ENCODE measurements at regions not wholly inside any gene's neighbourhood (a gene's known extent, or its start where the extent isn't known, plus 50 kb on each side); places are given as distances from the start of the nearest gene placed in this dataset.

- DNase-seq = no peak
Observed at GRCh38 chr15:62758126-62758951, 284.2 kb upstream of the TPM1 start.

DNA sequence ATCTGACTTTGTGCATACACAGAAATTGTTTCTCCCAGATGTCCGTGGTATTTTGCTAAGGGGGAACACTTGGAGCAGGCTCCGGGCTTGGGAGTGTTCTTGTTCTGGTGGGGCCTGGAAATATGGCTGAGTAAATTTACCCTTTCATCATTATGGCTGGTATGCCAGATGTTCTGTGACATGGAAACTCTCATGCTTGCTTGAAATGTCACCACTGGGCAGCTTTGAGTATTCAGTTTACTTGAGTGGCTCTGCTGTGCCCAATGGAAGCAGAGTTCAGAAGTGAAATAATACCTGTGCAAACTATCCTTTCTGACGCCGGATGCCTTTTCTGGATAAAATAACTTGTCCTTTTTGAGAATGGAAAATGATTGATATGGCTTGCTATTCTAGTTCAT is 283.6 kb upstream of the TPM1 start:
- DNase-seq = no peak

GRCh38 chr15:62760538-62760937 is 282.0 kb upstream of the TPM1 start:
- DNase-seq = no peak

DNA sequence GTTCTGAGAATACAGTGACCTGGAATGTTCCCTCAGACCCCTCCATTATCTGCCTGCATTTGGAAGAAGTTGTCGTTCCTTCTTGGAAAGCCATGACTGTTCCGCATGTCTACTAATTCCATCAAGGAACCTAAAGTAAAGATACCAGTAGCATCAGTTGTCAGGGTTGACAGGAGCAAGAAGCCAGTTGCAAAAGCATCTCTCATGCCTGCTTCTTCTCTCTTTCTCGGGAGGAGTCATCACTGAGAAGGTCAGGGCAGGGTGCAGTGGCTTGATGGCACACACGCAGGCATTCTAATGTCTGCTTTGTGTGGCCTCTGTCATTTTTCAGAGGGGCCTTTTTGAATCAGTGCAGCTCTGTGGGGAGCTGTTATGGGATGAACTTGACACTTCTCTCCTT is 276.6 kb upstream of the TPM1 start:
- no peak for DNase-seq

- no peak for DNase-seq
Observed at GRCh38 chr15:62766599-62766998, 275.9 kb upstream of the TPM1 start.

- no peak for DNase-seq
Observed at GRCh38 chr15:62769604-62770003, 272.9 kb upstream of the TPM1 start.

- no peak for DNase-seq
Observed at GRCh38 chr15:62770111-62770660, 272.4 kb upstream of the TPM1 start.

GRCh38 chr15:62770752-62771151 is 271.8 kb upstream of the TPM1 start:
- DNase-seq = no peak

DNA sequence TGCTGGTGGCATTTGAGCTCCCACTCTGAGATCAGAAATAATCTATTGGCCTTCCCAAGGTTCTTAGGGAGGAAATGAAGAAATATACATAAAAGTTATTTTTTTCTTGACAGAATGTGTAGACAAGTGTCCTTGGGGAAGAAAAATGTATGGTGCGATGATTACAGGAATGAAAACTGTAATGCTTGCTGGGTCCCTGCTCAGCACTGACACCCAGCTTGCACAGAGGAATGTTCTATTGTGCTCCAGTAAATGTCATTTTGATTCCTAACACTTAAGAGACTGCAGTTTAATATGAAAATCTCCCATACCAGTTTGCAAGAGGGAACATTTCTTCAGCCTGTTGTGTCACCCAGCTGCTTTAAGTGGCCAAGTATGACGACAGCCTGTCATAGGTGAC is 271.3 kb upstream of the TPM1 start:
- no peak for DNase-seq

DNA sequence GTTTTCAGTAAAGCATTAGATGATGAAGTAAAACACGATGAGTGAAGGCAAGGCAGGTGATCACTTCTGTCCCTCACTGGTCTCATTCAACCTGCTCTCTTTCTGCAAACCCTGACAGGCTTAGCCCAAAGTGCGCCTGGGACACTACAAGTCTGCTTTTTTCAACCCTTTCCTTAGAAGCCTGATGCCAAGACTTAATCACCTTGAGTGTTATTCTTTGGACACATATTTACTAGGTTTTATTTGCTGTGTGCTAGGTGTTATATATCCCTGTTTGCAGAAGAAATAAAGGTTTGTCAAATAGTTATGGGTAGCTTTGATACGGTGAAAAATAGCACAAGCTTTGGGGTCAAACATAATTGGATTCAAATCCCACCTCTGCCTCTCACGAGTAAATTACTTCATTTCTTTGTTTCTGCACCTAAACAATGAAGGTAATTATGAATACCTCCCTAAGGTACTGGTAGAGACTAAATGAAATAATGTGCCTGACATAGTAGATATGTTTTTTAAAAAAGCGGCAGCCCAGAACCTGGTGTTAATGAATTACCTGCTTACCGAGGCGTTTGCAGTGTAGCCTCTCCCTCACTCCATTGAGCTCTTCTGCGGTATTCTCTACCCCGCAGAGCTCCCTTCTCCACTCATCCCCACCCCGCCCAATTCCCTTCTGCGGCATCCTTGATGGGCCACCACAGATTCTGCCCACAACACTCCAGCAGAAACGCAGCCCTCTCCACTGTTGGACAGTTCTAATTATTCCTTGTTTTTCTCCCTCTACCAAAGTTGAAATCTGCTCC is 269.0 kb upstream of the TPM1 start:
- DNase-seq = no peak

DNA sequence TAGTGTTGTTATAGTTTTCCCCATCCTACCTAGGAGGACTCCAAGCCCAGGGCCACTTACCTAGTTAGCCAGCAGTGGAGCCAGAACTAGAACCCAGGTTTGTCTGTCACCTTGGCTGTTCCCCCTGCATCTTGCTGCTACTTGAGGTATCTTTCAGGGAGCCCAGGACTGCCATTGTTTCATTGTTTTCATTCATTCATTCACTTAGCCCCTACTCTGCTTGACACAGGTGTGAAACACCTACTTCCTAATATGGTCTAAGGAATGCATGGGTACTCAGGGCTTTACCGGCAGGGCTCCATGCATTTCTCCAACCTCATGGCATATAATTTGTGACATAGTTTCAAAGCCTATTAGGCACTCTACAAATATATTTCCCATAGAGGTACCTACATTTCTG is 266.6 kb upstream of the TPM1 start:
- DNase-seq = no peak

GRCh38 chr15:62777671-62778070 is 264.9 kb upstream of the TPM1 start:
- DNase-seq = no peak

GRCh38 chr15:62779036-62779770 is 263.3 kb upstream of the TPM1 start:
- no peak for DNase-seq

DNA sequence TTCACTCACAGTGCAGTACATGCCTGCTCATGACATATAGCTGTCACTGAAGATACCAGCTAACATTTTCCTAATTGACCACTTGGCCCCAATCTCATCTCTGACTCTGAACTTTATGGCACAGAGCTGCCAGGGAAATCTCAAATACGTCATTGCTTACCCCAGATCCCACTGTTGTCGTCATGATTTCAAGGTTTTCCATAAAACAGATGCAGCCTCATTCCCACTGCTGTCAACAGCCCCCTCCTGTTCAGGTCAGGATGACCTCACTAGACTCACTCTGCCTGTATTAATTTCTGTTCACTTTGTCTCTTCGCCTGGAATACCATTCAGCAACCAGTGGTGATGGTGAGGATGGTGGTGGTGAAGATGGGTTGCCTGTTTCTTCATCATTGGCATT is 262.6 kb upstream of the TPM1 start:
- no peak for DNase-seq

DNA sequence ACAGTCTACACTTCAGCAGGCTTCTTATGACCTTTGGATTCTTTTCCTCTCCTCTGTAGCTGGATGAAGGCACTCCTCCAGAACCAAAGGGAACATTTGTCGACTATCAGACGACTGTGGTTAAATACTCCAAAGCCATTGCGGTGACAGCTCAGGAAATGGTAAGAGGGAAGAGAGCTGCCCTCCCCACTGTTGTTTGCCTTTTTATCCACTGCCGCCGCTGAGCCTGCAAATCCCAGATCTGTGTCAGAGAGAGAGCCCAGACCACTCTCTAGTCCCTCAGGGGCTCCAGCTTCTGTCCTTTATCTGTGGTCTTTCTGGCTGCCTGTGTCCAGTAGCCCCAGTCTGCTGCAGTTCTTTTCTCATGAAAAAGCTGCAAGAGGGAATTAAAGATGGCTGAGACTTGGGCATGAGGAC is 261.5 kb upstream of the TPM1 start:
- DNase-seq = no peak

- no peak for DNase-seq
Observed at GRCh38 chr15:62782071-62782841, 260.3 kb upstream of the TPM1 start.

DNA sequence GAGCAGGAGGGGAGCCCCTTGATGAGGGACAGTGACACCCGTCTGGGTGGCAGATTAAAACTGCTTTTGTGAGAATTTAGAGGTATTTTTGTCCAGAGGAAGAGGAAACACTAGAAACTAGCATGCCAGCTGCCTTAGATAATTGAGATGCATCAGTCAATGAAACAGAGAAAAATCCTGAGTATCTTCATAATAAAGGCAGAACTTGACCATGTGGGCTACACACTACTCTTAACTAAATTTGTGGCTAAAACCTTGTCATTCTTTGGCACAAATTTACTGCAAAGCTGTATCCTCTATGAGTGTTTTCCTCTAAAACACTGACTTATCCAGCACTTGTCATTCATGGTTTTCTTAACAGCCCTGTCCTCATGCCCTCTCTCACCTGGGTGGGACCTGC is 259.7 kb upstream of the TPM1 start:
- DNase-seq = no peak

DNA sequence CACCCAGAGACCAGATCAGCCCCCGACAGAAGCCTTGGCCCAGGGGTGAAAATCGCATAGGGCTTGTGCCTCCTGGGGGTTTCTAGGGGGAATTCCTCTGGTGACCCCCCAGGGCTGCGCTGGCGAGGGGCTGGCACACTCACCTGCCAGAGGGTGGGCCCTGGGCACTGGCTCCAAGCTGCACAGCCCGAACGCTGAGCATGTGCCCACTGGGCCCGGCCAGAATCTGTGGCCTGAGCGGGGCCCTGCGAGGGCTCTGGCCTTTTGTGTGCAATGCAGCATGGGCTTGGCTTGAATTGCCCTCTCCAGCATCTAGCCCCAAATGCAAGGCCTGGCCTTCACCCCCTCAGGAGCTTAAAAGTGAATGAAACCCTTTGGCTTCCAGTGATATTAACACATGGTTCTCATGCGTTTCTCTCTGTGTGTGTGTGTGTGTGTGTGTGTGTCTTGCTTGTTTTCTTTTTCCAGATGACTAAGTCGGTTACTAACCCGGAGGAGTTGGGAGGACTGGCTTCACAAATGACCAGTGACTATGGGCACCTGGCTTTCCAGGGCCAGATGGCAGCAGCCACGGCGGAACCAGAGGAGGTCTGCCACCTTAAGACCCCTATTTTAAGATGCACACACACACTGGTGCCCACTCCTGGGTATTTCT is 259.1 kb upstream of the TPM1 start:
- DNase-seq = no peak

GRCh38 chr15:62785881-62786828 is 256.4 kb upstream of the TPM1 start:
- DNase-seq = no peak

GRCh38 chr15:62787401-62787800 is 255.1 kb upstream of the TPM1 start:
- DNase-seq = no peak

GRCh38 chr15:62788224-62788623 is 254.3 kb upstream of the TPM1 start:
- DNase-seq = no peak

All from stimulated activated CD4-positive, alpha-beta T cell treated with anti-CD3 and anti-CD28 coated beads, Interleukin-4, amount 100 ng/mL, for 24 hours (primary cell).